ENCODE measurements at regions not wholly inside any gene's neighbourhood (a gene's known extent, or its start where the extent isn't known, plus 50 kb on each side); places are given as distances from the start of the nearest gene placed in this dataset.

- no peak for TF ChIP-seq CTCF (IDR thresholded peaks at IDR 0.05)
- TF ChIP-seq EP300 (IDR thresholded peaks at IDR 0.05) = no peak
Measured at GRCh38 chr14:97413022-97413539, 615.9 kb downstream of the VRK1 start.
